Colonic mucosa (tissue), 4 donors: ENCODE measurements at regions not wholly inside any gene's neighbourhood (a gene's known extent, or its start where the extent isn't known, plus 50 kb on each side); places are given as distances from the start of the nearest gene placed in this dataset.

ENCODE experiments used
- DNase-seq: peaks from one replicate; pipeline ENCODE4 v3.0.0-alpha.2; 2020
- H3K27ac ChIP-seq: fragments of 200-600 bp; one replicate; pipeline ENCODE4 v1.8.0; 2021
- H3K27me3 ChIP-seq: fragments of 200-600 bp; one replicate; pipeline ENCODE4 v1.8.0; 2021
- H3K36me3 ChIP-seq: fragments of 200-600 bp; one replicate; pipeline ENCODE4 v1.8.0; 2021
- H3K4me1 ChIP-seq: fragments of 200-600 bp; one replicate; pipeline ENCODE4 v1.8.0; 2021; ENCODE audit warnings: mild to moderate bottlenecking
- H3K4me3 ChIP-seq: fragments of 200-600 bp; one replicate; pipeline ENCODE4 v1.8.0; 2021
- H3K9ac ChIP-seq, 2 donors: one replicate each; pipeline ENCODE4 v1.7.0; 2013; ENCODE audit warnings: control low read depth in 2 of 2, low read depth in 2 of 2, low read length in 2 of 2
- H3K9me3 ChIP-seq: fragments of 200-600 bp; one replicate; pipeline ENCODE4 v1.8.0; 2021
- intact Hi-C: fragments of 100-400 bp; cut with DNase I; formaldehyde crosslinking; loops from one replicate; pipeline ENCODE4 v1.14.1; 2022
- TF ChIP-seq, protein P1 (sequence below): fragments of 200-600 bp; IDR thresholded peaks from one replicate; pipeline ENCODE4 v1.8.0; 2022; ENCODE audit warnings: antibody characterized with exemption, mild to moderate bottlenecking
- donor health status: healthy.
- donor health status: DM: no; HTN: no; CAD: no.
- donor health status: DM: no; HTN: no; CAD: no.

DNA sequence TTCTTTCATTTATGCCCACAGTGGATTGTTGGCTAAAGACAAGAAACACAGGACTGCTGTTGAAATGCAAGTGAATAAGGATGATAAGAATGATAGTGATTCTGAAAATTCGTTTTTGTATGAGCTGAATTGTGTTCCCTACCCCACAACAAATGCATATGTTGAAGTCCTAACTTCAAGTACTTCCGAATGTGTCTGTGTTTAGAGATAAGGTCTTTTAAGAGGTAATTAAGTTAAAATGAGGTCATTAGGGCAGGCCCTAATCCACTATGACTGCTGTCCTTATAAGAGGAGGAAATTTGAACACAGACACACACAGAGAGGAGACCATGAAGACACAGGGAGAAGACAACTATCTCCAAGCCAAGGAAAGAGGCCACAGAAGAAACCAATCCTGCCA lies 126.6 kb upstream of the ACSL4 start:
- Histone ChIP-seq H3K9me3 (no peaks in the 10 kb centered on the region), H3K27me3 (no peaks in the 10 kb centered on the region), H3K4me3 (no peak overlapping the region), H3K27ac (no peak overlapping the region), H3K9ac (no peak overlapping the region), H3K36me3 (no peaks in the 10 kb centered on the region), H3K4me1 (no peaks in the 10 kb centered on the region)
- TF ChIP-seq, protein P1, sequence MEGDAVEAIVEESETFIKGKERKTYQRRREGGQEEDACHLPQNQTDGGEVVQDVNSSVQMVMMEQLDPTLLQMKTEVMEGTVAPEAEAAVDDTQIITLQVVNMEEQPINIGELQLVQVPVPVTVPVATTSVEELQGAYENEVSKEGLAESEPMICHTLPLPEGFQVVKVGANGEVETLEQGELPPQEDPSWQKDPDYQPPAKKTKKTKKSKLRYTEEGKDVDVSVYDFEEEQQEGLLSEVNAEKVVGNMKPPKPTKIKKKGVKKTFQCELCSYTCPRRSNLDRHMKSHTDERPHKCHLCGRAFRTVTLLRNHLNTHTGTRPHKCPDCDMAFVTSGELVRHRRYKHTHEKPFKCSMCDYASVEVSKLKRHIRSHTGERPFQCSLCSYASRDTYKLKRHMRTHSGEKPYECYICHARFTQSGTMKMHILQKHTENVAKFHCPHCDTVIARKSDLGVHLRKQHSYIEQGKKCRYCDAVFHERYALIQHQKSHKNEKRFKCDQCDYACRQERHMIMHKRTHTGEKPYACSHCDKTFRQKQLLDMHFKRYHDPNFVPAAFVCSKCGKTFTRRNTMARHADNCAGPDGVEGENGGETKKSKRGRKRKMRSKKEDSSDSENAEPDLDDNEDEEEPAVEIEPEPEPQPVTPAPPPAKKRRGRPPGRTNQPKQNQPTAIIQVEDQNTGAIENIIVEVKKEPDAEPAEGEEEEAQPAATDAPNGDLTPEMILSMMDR, result no peak
- intact Hi-C loops, result loop anchor here (10.0 kb wide), 1 partner anchor 145 kb away; no protein-coding TSS in a partner anchor
- no peak for DNase-seq

GRCh38 chrX:109862433-109862832 lies 129.4 kb upstream of the ACSL4 start:
- Histone ChIP-seq H3K4me1 (no peaks in the 10 kb centered on the region), H3K9me3 (no peaks in the 10 kb centered on the region), H3K9ac (no peak overlapping the region), H3K36me3 (no peaks in the 10 kb centered on the region), H3K27me3 (no peaks in the 10 kb centered on the region), H3K4me3 (no peak overlapping the region), H3K27ac (no peak overlapping the region)
- DNase-seq, result no peak
- intact Hi-C loops, result no loop called here
- TF ChIP-seq, protein P1, result no peak

GRCh38 chrX:109863811-109864210 lies 130.8 kb upstream of the ACSL4 start:
- H3K9ac ChIP-seq, result no peak overlapping the region
- H3K4me3 ChIP-seq, result no peak overlapping the region
- no peak for DNase-seq
- H3K27me3 ChIP-seq, result no peaks in the 10 kb centered on the region
- H3K27ac ChIP-seq, result no peak overlapping the region
- TF ChIP-seq, protein P1, result no peak
- intact Hi-C loops, result no loop called here
- H3K9me3 ChIP-seq, result no peaks in the 10 kb centered on the region
- no peaks in the 10 kb centered on the region for H3K4me1 ChIP-seq
- no peaks in the 10 kb centered on the region for H3K36me3 ChIP-seq

DNA sequence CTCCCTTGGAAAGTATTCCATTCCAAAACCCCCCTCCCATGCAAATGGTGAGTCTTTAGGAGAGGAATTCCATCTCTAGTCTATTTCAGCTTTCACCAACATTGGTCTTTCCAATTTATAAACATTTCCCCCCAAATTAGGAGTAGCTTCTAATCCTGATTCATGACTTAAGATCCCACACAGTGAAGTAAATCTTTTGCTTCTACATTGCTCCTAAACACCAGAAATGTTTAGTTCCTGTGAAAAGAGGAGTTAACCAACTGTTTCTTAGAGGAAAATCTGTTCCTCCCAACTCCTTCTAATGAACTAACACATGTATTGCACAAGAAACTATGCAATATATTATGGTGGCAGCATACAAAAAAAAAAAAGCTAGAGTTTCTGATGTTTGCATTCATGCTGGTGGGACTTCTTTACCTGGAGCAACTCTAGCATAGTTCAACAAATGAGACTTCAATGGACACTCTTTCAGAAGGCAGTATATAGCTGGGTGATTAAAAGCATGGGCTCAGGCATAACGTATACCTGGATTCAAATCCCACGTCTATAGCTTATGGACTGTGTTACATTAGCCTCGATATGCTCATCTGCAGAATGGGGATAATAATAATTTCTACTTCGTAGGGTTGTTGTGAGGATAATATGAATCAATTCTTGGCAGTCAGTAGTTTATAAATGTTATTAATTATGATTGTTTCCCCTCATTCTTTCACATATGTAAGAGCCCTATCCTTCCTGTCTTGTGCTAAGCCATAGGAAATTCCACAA lies 131.6 kb upstream of the TMEM164 start:
- Histone ChIP-seq H3K4me1 (no peaks in the 10 kb centered on the region), H3K27ac (no peak overlapping the region), H3K27me3 (no peaks in the 10 kb centered on the region), H3K4me3 (no peak overlapping the region), H3K9me3 (no peaks in the 10 kb centered on the region), H3K36me3 (no peaks in the 10 kb centered on the region), H3K9ac (no peak overlapping the region)
- TF ChIP-seq, protein P1, result no peak
- intact Hi-C loops, result no loop called here
- DNase-seq, result no peak

- H3K9ac ChIP-seq, result no peak overlapping the region
- H3K27ac ChIP-seq, result no peak overlapping the region
- no peaks in the 10 kb centered on the region for H3K4me1 ChIP-seq
- H3K36me3 ChIP-seq, result no peaks in the 10 kb centered on the region
- intact Hi-C loops, result no loop called here
- DNase-seq, result no peak
- TF ChIP-seq, protein P1, result no peak
- H3K4me3 ChIP-seq, result no peak overlapping the region
- no peaks in the 10 kb centered on the region for H3K27me3 ChIP-seq
- no peaks in the 10 kb centered on the region for H3K9me3 ChIP-seq
Measured at GRCh38 chrX:109872021-109872732, 130.7 kb upstream of the TMEM164 start.
